ENCODE measurements at regions not wholly inside any gene's neighbourhood (a gene's known extent, or its start where the extent isn't known, plus 50 kb on each side); places are given as distances from the start of the nearest gene placed in this dataset.

DNA sequence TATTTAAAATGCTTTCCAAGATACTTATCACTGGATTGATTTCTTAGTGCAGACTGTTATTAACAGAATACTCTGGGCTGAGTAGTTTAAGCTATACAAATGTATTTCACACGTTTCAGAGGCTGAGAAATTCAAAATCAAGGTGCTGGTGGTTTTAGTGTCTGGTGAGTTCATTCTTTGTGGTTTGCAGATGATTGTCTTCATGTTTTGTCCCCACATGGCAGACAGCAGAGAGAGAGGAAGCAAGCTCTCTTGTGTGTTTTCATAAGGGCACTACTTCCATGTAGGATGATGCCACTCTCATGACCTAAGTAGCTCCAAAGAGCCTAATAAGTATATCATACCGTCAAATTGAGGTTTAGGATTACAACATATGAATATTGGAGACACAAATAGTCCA lies 1348.9 kb upstream of the FLRT2 start:
- TF ChIP-seq CTCF (IDR thresholded peaks at IDR 0.05; ENCODE audit: insufficient read depth, low read length, poor library complexity, severe bottlenecking) = no peak
- H3K27me3 ChIP-seq (ENCODE audit: control insufficient read depth, insufficient read depth, low read length) = no peaks in the 10 kb centered on the region
- no peak for DNase-seq (ENCODE audit: low read depth)
- H3K36me3 ChIP-seq (ENCODE audit: control insufficient read depth, insufficient read depth, low read length) = no peaks in the 10 kb centered on the region
- no peak overlapping the region for H3K4me3 ChIP-seq (ENCODE audit: low read depth, low read length)

DNA sequence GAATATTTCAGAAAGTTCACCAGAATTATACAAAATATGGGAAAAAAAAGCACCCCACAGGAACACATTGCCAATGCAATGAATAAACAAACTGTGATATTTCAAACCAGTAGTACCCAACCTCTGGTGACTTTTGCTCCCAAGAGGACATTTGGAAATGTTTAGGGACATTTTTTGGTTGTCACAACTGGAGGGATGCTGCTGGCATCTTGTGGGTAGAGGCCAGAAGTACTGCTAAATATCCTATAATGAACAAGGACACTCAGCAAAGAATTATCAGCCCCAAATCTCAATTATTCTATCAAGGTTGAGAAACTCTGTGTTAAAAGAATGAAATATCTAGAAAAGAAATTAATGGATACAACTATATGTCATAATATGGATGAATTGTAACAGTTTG lies 1334.4 kb upstream of the FLRT2 start:
- H3K4me3 ChIP-seq (ENCODE audit: low read depth, low read length) = no peak overlapping the region
- no peak for TF ChIP-seq CTCF (IDR thresholded peaks at IDR 0.05; ENCODE audit: insufficient read depth, low read length, poor library complexity, severe bottlenecking)

DNA sequence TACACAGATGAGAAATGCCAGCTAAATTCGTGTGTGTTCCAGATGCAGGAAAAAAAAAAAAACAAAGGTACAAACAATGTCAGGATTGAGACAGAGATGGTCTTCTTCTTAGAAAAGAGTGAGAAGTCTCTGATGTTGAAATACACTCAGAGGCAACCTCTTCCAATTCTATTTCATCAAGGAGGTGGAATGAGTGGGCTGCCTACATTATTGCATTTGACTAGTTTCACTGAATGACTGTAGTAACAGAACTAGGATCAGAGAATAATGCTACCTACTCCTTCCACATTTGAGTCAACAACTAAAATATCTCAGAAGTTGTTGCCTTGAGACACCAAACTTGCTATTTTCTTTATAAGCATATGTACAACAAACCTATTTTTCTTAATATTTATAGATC lies 1332.2 kb upstream of the FLRT2 start:
- no peak for DNase-seq (ENCODE audit: low read depth)
- no peak for TF ChIP-seq CTCF (IDR thresholded peaks at IDR 0.05; ENCODE audit: insufficient read depth, low read length, poor library complexity, severe bottlenecking)
- H3K27me3 ChIP-seq (ENCODE audit: control insufficient read depth, insufficient read depth, low read length) = no peaks in the 10 kb centered on the region

More for the DNA sequence above, 1334.4 kb upstream of the FLRT2 start:
- no peaks in the 10 kb centered on the region for H3K27me3 ChIP-seq (ENCODE audit: control insufficient read depth, insufficient read depth, low read length)
- no peaks in the 10 kb centered on the region for H3K36me3 ChIP-seq (ENCODE audit: control insufficient read depth, insufficient read depth, low read length)
- no peak for DNase-seq (ENCODE audit: low read depth)

GRCh38 chr14:84202486-84202885 lies 1327.5 kb upstream of the FLRT2 start:
- TF ChIP-seq CTCF (IDR thresholded peaks at IDR 0.05; ENCODE audit: insufficient read depth, low read length, poor library complexity, severe bottlenecking) = no peak

More for the DNA sequence above, 1332.2 kb upstream of the FLRT2 start:
- H3K36me3 ChIP-seq (ENCODE audit: control insufficient read depth, insufficient read depth, low read length) = no peaks in the 10 kb centered on the region
- H3K4me3 ChIP-seq (ENCODE audit: low read depth, low read length) = no peak overlapping the region

DNA sequence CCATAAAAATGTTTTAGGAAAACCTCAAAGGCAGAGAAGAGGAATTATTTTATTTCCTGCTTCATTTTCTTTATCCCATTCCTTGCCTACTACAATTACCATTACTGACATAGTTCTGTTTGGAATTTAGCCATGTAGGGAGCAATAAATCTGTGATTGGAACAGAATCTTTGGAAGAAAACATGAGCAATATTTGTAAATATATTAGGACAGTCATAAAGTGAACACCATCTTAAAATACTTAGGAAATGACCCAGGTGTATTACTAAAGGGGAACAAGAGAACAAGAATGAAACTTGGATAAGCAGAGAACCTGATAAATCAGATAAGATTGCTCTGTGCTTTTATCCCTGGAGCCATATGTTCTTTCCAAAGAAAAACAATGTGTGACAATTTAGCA lies 1326.0 kb upstream of the FLRT2 start:
- Histone ChIP-seq H3K36me3 (ENCODE audit: control insufficient read depth, insufficient read depth, low read length) (no peaks in the 10 kb centered on the region), H3K4me3 (ENCODE audit: low read depth, low read length) (no peak overlapping the region), H3K27me3 (ENCODE audit: control insufficient read depth, insufficient read depth, low read length) (no peaks in the 10 kb centered on the region)
- TF ChIP-seq CTCF (IDR thresholded peaks at IDR 0.05; ENCODE audit: insufficient read depth, low read length, poor library complexity, severe bottlenecking) = no peak
- DNase-seq (ENCODE audit: low read depth) = no peak

More at GRCh38 chr14:84202486-84202885, 1327.5 kb upstream of the FLRT2 start:
- DNase-seq (ENCODE audit: low read depth) = no peak
- Histone ChIP-seq H3K4me3 (ENCODE audit: low read depth, low read length) (no peak overlapping the region), H3K27me3 (ENCODE audit: control insufficient read depth, insufficient read depth, low read length) (no peaks in the 10 kb centered on the region), H3K36me3 (ENCODE audit: control insufficient read depth, insufficient read depth, low read length) (no peaks in the 10 kb centered on the region)

GRCh38 chr14:84208451-84208850 lies 1321.5 kb upstream of the FLRT2 start:
- no peak for TF ChIP-seq CTCF (IDR thresholded peaks at IDR 0.05; ENCODE audit: insufficient read depth, low read length, poor library complexity, severe bottlenecking)
- no peaks in the 10 kb centered on the region for H3K27me3 ChIP-seq (ENCODE audit: control insufficient read depth, insufficient read depth, low read length)
- H3K36me3 ChIP-seq (ENCODE audit: control insufficient read depth, insufficient read depth, low read length) = no peaks in the 10 kb centered on the region
- no peak overlapping the region for H3K4me3 ChIP-seq (ENCODE audit: low read depth, low read length)
- DNase-seq (ENCODE audit: low read depth) = no peak

All from kidney epithelial cell (primary cell).